Activated T-helper 17 cell treated with anti-CD3 and anti-CD28 coated beads, Interleukin-2, amount 50 U/mL, for 72 hours (primary cell): ENCODE measurements at regions not wholly inside any gene's neighbourhood (a gene's known extent, or its start where the extent isn't known, plus 50 kb on each side); places are given as distances from the start of the nearest gene placed in this dataset.

Source experiments
- ATAC-seq: fragments of 150-1000 bp; cut with Tn5 transposase; replicated peaks from 2 replicates; pipeline ENCODE4 v1.10.0; 2021; ENCODE audit warnings: mild to moderate bottlenecking, moderate library complexity
- H3K27ac Mint-ChIP-seq: one replicate; pipeline ENCODE4 v1.8.0; 2022; ENCODE audit warnings: mixed read lengths
- H3K27me3 Mint-ChIP-seq: one replicate; pipeline ENCODE4 v1.8.0; 2022; ENCODE audit warnings: mixed read lengths
- H3K36me3 Mint-ChIP-seq: one replicate; pipeline ENCODE4 v1.8.0; 2022; ENCODE audit warnings: low read depth, mild to moderate bottlenecking, mixed read lengths
- H3K4me1 Mint-ChIP-seq: one replicate; pipeline ENCODE4 v1.8.0; 2022; ENCODE audit warnings: mixed read lengths
- H3K4me3 Mint-ChIP-seq: one replicate; pipeline ENCODE4 v1.8.0; 2022; ENCODE audit warnings: mild to moderate bottlenecking, mixed read lengths
- H3K9me3 Mint-ChIP-seq: one replicate; pipeline ENCODE4 v1.8.0; 2022; ENCODE audit warnings: mixed read lengths

- H3K27ac Mint-ChIP-seq, result no peak overlapping the region
- no peak for ATAC-seq
- H3K4me1 Mint-ChIP-seq, result no peaks in the 10 kb centered on the region
- no peaks in the 10 kb centered on the region for H3K9me3 Mint-ChIP-seq
- H3K4me3 Mint-ChIP-seq, result no peak overlapping the region
- H3K27me3 Mint-ChIP-seq, result no peaks in the 10 kb centered on the region
- no peaks in the 10 kb centered on the region for H3K36me3 Mint-ChIP-seq
Observed at GRCh38 chr6:153251326-153251725, 120.2 kb upstream of the RGS17 start.

- H3K9me3 Mint-ChIP-seq, result no peaks in the 10 kb centered on the region
- H3K27ac Mint-ChIP-seq, result no peak overlapping the region
- H3K27me3 Mint-ChIP-seq, result no peaks in the 10 kb centered on the region
- H3K4me1 Mint-ChIP-seq, result no peaks in the 10 kb centered on the region
- H3K36me3 Mint-ChIP-seq, result no peaks in the 10 kb centered on the region
- no peak overlapping the region for H3K4me3 Mint-ChIP-seq
- ATAC-seq, result no peak
Observed at GRCh38 chr6:153237670-153238069, 106.6 kb upstream of the RGS17 start.

GRCh38 chr6:153231048-153231646, 100.1 kb upstream of the RGS17 start:
- Mint-ChIP-seq H3K27me3 (no peaks in the 10 kb centered on the region), H3K4me1 (no peaks in the 10 kb centered on the region), H3K4me3 (no peak overlapping the region), H3K9me3 (no peaks in the 10 kb centered on the region), H3K27ac (no peak overlapping the region), H3K36me3 (no peaks in the 10 kb centered on the region)
- no peak for ATAC-seq

GRCh38 chr6:153218184-153218792, 87.2 kb upstream of the RGS17 start:
- H3K4me3 Mint-ChIP-seq, result no peak overlapping the region
- no peak overlapping the region for H3K27ac Mint-ChIP-seq
- no peaks in the 10 kb centered on the region for H3K27me3 Mint-ChIP-seq
- ATAC-seq, result no peak
- no peaks in the 10 kb centered on the region for H3K4me1 Mint-ChIP-seq
- no peaks in the 10 kb centered on the region for H3K9me3 Mint-ChIP-seq
- no peaks in the 10 kb centered on the region for H3K36me3 Mint-ChIP-seq

GRCh38 chr6:153216789-153217188, 85.7 kb upstream of the RGS17 start:
- no peaks in the 10 kb centered on the region for H3K4me1 Mint-ChIP-seq
- H3K4me3 Mint-ChIP-seq, result no peak overlapping the region
- H3K27ac Mint-ChIP-seq, result no peak overlapping the region
- H3K36me3 Mint-ChIP-seq, result no peaks in the 10 kb centered on the region
- no peaks in the 10 kb centered on the region for H3K27me3 Mint-ChIP-seq
- no peaks in the 10 kb centered on the region for H3K9me3 Mint-ChIP-seq
- no peak for ATAC-seq

GRCh38 chr6:153215242-153215641, 84.2 kb upstream of the RGS17 start:
- Mint-ChIP-seq H3K27ac (no peak overlapping the region), H3K4me1 (no peaks in the 10 kb centered on the region), H3K27me3 (no peaks in the 10 kb centered on the region), H3K9me3 (no peaks in the 10 kb centered on the region), H3K4me3 (no peak overlapping the region), H3K36me3 (no peaks in the 10 kb centered on the region)
- no peak for ATAC-seq

GRCh38 chr6:153214436-153214835, 83.4 kb upstream of the RGS17 start:
- Mint-ChIP-seq H3K27me3 (no peaks in the 10 kb centered on the region), H3K4me1 (no peaks in the 10 kb centered on the region), H3K27ac (no peak overlapping the region), H3K4me3 (no peak overlapping the region), H3K36me3 (no peaks in the 10 kb centered on the region), H3K9me3 (no peaks in the 10 kb centered on the region)
- ATAC-seq, result no peak

- ATAC-seq, result no peak
- H3K27ac Mint-ChIP-seq, result no peak overlapping the region
- H3K9me3 Mint-ChIP-seq, result no peaks in the 10 kb centered on the region
- no peaks in the 10 kb centered on the region for H3K36me3 Mint-ChIP-seq
- H3K27me3 Mint-ChIP-seq, result no peaks in the 10 kb centered on the region
- H3K4me3 Mint-ChIP-seq, result no peak overlapping the region
- no peaks in the 10 kb centered on the region for H3K4me1 Mint-ChIP-seq
Observed at GRCh38 chr6:153210083-153210482, 79.0 kb upstream of the RGS17 start.

GRCh38 chr6:153208706-153209105, 77.6 kb upstream of the RGS17 start:
- H3K27ac Mint-ChIP-seq, result no peak overlapping the region
- no peak for ATAC-seq
- no peaks in the 10 kb centered on the region for H3K9me3 Mint-ChIP-seq
- no peaks in the 10 kb centered on the region for H3K36me3 Mint-ChIP-seq
- H3K4me1 Mint-ChIP-seq, result no peaks in the 10 kb centered on the region
- no peak overlapping the region for H3K4me3 Mint-ChIP-seq
- H3K27me3 Mint-ChIP-seq, result no peaks in the 10 kb centered on the region

GRCh38 chr6:153207617-153208016, 76.5 kb upstream of the RGS17 start:
- Mint-ChIP-seq H3K27me3 (no peaks in the 10 kb centered on the region), H3K36me3 (no peaks in the 10 kb centered on the region), H3K4me1 (no peaks in the 10 kb centered on the region), H3K4me3 (no peak overlapping the region), H3K27ac (no peak overlapping the region), H3K9me3 (no peaks in the 10 kb centered on the region)
- no peak for ATAC-seq

GRCh38 chr6:153207006-153207405, 75.9 kb upstream of the RGS17 start:
- Mint-ChIP-seq H3K27me3 (no peaks in the 10 kb centered on the region), H3K9me3 (no peaks in the 10 kb centered on the region), H3K4me3 (no peak overlapping the region), H3K27ac (no peak overlapping the region), H3K36me3 (no peaks in the 10 kb centered on the region), H3K4me1 (no peaks in the 10 kb centered on the region)
- ATAC-seq, result no peak

GRCh38 chr6:153192943-153193885, 62.1 kb upstream of the RGS17 start:
- Mint-ChIP-seq H3K9me3 (peaks cover 4% of the 10 kb centered on the region), H3K36me3 (no peaks in the 10 kb centered on the region), H3K27me3 (no peaks in the 10 kb centered on the region), H3K4me1 (no peaks in the 10 kb centered on the region), H3K27ac (no peak overlapping the region), H3K4me3 (no peak overlapping the region)
- ATAC-seq, result no peak

- Mint-ChIP-seq H3K27ac (no peak overlapping the region), H3K4me1 (no peaks in the 10 kb centered on the region), H3K27me3 (peaks cover 4% of the 10 kb centered on the region), H3K4me3 (no peak overlapping the region), H3K36me3 (no peaks in the 10 kb centered on the region), H3K9me3 (peaks cover 6% of the 10 kb centered on the region)
- ATAC-seq, result no peak
Observed at GRCh38 chr6:153183925-153184324, 52.8 kb upstream of the RGS17 start.
